Medulla oblongata (tissue), 1 donor: ENCODE measurements at regions not wholly inside any gene's neighbourhood (a gene's known extent, or its start where the extent isn't known, plus 50 kb on each side); places are given as distances from the start of the nearest gene placed in this dataset.

Experiments used
- DNase-seq: peaks from one replicate; pipeline ENCODE4 v3.0.0-alpha.2; 2015; ENCODE audit errors: extremely low spot score

DNA sequence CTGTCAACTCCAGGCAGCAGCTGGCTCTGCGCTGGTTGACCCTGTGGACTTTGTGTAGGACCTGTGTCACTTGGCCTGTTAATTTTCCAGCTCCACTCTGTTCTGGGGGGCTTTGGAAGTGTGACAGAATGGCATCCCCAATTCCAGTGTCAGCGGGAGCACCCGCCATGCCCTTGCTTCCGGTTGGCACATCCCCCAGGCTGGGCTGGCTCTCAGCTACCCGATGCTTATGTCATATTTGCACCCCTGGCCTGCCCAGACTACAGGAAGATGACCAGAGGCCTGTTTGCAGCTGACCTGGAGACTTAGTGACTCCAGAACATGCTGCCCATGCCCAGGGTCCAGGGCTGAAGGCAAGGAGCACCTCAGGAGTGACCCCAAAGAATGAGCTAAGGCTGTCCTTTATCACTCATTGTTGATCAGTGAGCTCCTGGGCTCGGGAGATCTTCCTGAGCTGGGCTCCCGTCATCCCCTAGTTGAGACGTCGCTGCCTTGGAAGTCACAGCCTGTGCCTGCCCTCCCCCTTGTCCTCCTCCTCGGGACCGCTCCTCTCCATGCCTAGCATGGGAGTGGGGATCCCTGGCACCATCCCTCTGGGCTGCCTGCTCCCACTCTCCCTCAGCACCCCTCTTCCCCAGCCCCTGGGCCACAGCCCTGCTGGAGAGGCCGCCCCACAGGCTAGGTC lies 163.4 kb upstream of the RTL1 start:
- no peak for DNase-seq

DNA sequence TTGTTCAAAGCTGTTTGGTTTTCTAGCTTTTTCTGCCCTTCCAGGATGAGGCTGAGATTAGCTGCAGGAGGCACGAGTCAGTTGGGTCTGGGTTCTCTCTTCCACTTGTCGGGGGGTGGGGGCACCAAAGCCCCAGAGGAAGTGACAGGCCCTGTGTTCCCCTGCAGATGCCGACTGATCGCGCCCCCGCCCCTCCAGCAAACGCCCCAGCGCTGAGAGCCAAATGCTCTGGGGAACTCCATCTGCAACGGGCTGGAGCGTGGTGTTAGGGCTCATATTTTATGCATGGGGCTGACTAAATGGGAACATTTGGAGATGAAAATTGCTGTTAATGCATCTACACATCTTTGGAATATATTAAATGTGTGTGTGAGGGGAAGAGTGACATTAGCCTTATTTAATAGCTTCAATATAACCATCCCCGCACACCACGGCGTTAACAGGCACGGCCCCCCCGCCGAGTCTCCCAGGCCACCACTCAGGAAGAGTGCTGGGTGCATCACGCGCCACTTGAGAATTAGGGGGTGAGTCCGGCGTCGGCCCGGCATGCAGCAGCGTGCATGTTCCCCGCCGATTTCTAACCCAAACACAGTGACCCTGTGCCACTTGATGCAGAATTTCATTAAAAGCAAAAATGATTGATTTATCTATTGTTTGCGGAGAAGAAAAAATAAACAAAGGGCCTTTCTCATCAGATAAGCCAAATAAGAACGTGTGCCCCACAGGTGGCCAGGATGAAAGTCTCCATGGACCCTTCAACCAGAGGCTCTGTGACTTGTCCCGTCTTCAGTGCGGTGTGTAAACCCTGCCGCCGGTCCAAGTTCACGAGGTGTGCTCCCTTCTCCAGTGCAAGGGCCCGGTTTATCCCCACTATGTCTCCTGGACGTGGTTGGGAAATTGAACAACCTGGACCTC lies 165.0 kb upstream of the RTL1 start:
- DNase-seq = no peak

DNA sequence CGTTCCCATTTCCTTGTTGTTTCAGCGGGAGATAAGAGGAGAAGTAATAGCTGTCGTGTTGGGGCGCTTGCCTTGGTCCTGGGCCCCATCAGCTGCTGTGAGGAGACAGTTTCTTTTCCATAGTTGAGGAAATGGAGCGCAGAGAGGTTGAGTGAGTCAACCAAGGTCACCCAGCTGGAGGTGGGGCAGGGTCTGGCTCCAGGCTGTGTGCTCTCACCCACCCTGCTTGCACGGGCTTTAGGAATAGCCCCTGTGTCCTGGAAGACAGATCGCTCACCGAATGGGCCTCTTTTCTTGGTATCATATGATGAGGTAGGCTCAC lies 165.7 kb upstream of the RTL1 start:
- no peak for DNase-seq

DNA sequence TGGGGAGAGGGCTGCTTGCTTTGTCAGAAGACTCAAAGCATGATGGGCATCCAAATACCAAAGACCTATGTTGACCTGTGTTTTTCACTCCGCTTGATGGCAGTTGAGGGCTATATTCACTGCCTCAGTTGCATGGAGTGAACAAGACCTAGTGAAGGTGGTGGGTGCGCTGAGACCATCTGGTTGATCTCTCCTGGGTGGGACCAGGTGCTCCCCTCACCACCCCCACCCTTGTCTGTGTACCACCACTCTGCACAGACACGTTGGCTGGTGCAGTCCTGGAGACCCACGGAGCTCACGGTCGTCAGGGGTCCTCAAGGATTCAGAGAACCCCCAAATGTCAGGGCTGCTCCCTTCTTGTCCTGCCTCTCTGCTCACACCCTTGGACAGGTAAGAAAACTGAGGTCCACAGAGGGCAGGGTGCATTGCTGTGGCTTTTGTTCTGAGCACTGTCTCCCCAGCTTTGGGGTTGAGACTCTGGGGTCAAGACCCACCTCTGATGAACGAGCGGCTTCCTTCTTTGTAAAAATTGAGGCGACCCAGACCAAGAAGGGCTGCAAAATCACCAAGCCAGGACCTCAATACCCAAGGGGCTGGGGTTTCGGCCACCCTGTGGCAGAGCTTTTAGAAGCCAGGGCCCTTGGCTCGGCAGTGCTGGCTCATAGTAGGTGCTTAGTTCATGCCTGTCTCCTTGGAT lies 166.3 kb upstream of the RTL1 start:
- no peak for DNase-seq

DNA sequence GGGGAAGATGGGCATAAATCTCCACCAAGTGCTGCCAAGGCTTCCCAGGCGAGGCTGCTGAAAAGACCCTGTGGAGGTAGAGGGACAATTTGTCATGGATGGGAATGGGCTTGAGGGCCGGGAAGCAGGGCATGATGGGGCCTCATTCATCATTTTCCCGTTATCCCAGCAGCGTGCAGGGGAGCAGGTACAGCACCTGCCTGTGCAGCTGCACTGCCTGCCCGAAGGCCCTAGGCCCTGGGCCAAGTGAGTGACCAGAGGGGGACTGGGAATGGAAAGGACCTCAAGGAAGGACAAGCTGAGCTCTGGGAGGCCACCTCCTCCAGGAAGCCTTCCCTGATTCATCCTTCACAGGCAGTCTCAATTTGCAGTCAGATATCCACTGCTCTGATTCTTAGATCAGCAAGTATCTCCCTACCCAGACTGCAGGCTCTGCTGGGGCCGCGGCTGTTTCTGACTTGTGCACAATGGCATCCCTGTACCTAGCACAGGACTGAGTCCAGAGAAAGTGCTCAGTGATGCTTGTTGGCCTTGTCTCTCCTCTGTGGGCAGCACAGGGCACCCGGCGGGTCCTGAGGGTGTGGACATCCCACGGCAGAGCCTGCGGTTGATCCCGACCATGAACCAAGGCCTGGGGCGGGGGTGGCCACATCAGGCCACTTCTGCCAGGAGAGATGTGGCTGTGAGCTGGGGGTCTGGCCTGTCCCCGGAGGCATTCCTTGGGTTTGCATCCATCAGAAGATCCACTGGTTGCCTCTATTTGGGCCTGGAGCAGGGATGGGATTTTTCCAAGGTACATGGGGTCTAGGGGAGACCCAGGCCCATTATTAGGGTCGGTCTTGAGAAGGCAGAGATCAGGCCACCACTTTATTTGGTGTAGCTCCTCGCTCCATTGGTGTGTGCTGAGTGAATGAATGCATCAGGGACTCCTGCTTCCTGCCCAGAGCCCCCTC lies 167.3 kb upstream of the RTL1 start:
- DNase-seq = no peak

DNA sequence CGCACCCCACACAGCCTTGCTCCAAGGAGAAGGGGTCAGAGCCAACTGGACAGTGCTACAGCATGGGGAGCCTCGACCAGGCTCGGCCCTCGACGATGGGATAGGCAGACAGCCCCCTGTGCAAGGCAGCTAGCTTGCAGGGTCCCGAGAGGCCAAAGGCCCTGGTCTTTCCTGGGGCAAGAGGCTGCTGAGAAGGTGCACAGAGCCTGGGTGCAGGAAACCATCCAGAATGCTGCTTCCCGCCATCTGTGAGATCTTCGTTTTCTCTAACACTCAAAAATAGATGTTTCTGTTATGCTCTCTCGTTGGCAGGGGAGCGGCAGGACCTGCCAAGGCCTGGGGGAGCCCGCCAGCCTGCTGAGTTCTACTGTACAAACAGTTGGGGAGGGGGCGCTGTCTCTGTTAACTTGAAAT lies 168.0 kb upstream of the RTL1 start:
- no peak for DNase-seq

DNA sequence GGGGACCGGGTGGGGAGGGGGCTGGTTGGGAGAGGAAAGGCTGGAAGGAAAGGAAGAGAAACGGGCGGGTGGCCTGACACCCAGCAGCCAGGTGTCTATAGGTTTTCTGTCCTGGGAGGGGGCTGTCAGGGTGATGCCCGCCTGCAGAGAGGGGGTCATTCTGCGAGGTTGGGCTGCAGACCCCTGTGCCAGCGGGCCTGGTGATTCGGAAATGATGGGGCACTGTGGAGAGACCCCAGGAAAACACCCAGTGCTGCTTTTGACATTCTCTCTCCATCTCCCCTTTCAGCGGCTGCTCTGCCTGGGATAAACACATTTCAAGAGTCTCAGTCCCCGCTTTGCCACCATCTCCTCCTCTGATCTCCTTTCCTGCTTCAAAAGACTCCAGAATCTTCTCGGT lies 168.5 kb upstream of the RTL1 start:
- no peak for DNase-seq

DNA sequence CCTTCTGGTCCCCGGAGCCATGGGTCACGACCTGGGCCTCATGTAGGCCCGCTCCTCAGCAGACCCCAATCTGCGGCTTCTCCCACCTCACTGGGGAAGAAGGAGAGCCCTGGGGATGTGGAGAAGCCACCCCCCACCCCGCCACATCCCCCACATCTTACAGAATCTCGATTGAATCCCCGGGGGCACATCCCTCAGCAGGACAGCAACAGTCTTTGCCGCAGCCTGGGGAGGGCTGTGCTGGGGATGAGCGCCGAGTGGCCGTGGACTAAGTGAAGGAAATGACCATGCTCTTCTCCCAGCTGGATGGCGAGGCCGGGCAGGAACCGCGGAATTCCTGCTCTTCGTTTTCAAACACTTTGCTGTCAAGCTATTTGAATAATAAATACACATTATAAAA lies 169.0 kb upstream of the RTL1 start:
- DNase-seq = no peak

DNA sequence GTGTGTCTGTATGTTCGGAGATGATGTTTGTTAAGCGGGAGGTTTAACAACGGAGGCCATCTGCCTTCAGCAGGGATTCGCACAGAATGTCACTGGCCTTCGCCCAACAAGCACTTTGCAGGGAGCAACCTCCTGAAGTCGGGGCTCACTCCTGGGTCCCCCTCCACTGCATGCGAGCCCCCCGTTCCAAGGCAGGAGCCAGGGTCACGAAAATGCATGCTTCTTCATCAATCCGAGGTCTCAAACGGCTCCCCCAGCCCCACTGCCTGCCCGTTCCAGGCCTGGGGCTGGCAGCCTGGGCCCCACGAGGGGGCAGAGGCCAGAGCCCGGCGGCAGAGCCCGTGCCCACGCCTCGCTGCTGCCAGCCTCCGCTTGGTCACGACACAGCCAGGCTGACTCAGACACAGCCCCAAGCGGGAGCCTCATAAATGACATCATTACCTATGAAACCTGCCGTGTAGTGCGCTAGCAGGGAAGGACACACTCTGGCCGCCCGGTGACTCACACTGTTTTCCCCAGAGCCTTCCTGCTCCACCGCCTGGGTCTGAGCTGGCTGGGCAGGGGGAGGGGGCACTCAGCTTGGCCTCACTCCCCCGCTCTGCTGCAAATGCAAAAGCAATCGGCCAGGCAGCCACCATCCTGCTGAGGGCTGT lies 169.5 kb upstream of the RTL1 start:
- no peak for DNase-seq

DNA sequence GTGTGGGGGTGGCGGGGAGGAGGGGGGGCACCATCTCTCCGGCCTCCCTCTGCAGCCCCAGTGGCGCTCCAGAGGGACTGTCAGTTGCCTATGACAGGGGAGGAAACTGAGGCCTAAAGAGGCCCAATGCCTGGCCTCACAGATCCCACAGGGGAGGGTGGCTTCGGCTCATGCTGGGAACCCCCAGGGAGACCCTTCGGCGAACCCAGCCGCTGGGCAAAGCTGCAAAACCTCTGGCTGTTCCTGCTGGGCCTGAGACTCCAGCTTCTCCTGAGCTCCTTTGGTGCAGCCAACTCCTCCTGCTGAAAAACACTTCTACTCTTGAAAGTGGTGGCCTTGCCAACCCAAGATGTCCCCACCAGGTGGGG lies 170.1 kb upstream of the RTL1 start:
- no peak for DNase-seq

DNA sequence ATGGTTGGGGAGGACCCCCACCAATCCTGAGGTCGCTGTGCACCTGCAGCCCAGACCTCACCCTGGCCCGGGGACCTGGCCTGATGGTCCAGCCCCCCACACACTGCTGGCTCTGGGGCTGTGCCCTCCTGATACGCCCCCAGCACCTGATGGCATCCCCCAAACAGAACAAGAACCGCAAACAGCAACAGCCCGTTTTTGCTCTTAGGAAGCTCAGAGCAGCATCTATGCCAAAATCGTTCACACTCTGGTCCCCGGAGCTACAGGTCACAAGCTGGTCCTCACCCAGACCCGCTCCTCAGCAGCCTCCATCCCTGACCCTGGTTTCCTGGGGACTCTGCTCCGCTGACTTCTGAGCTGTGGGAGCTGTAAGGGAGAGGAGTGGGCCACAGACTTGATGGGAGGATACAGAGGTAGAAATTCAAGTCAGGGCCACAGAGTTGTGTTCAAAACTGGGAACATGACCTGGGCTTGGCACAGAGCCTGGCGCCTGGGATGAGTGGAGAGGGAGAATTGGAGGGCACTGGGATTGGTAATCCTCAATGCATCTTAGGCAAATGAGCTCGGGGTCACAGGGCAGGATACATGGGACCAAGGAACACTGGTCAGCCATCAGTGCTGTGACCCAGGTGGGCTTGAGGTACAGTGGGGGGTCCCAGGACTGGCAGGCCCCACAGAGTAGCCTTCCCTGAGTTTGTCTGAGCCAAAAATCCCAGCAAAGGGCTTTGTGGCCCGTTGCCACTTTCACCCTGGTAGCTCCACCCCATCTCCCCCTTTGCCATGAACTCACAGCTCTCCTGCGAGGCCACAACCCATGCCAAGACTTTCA lies 170.9 kb upstream of the RTL1 start:
- no peak for DNase-seq

DNA sequence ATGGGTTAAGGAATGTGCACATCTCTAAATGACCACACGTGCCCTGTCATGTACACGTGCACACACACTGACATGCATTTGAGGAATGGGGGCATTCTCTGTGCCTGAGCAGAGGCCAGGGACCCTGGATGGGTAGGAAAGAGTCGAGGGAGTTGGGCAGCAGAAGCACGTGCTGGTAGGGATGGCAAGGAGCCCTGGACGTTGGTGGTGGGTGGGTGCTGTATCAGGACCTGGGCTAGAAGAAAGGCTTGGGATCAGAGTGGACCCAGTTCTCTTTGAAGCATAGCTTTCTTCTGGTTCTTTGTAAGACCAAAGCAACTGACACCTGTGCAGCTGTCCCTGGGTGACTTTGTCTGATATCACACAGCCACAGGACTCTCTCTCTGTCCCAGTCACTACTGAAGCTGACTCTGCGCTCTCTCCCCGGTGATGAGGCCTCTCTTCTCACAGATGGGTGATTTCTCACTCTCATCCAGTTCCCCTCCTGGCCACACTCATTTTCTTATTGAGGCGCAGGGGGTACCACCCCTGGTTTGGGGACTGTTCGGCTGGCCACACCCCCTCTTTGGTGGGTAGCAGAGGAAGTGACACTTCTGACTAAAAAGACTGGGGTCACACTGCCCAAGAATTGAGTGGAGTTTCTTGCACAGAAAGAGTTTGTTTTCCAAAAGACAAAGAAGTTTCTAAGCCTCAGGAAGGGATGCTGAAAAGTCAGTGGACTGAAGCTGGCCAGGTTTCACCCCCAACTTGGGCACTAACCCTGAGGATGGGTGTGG lies 171.7 kb upstream of the RTL1 start:
- no peak for DNase-seq

DNA sequence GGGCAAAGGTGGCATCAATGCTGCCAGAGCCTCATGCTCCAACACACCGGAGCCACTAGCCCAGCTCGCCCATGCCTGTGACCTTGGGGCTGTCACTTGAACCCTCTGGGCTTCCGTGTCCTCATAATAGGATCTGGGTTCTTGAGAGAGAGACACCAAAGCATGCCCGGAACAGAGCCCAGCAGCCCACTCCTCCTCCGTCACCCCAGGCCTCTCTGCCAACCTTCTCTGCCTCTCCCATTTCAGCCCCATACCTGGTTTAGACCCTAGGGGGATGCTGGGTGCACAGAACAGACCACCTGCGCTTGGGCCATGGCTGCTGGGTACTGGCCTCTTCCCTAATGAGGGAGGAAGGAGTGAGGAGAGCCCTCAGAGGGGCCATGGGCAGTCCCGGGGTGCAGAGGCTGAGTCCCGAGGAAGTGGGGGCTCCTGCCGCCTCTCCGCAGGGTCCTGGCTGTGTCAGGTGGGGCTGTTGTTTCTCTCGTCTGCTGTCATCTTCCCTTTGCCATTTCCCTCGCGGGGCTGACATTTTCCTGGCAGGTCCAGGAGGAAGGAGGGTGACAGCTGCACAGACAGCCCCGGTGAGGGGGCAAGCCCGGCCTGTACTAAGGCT lies 172.4 kb upstream of the RTL1 start:
- DNase-seq = no peak

DNA sequence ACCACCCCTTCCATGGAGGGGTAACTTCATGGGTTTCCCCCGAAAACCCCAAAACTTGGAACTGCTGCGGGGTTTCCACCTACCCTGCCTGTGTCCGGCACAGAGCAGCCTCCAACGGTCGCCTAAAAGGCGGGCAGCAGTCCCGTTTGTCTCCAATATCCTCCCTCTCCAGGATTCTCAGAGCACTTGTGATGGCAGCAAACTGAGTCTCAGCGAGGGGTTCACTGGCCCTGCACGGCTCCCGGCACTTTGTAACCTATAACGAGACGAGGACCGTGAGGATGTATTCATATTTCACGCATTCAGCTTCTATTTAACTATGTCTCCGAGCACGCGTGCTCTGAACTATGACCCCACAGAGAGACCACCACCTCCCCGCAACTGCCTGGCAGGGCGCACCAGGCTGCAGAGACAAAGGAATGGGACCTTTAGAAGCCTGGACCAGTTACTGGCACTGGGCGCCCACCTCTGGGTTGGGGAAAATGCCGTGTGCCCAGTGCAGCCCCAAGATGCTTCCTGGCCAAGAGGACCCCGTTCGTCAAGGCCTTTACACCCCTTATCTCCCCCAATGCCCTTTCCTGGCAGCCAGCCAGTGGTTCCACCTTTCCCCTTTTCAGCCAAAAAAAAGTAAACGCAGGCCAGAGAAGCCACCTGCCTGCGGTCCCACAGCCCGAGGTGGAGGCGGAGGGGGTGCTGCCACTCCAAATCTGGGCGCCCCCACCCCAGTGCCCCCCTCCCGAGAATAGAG lies 173.1 kb upstream of the RTL1 start:
- DNase-seq = no peak

DNA sequence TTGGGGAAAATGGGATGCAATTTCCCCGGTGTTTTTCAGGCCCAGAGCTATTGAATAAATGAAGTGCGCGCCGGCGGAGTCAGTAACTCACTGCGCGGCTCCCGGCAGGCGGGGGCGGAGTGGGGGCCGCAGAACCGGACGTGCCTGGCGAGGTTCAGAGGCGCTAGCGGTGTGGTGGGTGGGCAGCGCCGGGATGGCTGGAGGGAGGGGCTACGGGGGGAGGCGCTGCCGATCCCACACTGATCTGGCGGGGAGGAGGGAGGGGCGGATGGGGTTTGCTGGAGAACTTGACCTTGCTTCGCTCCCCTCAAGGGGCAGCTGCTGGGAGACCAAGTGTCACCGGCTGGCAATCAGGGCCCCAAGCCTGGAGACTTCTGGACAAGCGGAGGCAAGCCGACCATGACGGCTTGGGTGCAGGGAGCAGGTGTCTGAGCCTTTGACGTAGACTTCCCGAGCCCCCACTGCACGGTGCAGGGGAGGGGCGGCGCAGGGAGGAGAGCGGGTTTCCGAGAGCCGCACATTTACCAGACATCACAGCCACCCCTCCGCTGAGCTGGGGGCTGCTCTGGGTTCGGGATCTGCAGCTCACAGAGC lies 174.1 kb upstream of the RTL1 start:
- DNase-seq = no peak

DNA sequence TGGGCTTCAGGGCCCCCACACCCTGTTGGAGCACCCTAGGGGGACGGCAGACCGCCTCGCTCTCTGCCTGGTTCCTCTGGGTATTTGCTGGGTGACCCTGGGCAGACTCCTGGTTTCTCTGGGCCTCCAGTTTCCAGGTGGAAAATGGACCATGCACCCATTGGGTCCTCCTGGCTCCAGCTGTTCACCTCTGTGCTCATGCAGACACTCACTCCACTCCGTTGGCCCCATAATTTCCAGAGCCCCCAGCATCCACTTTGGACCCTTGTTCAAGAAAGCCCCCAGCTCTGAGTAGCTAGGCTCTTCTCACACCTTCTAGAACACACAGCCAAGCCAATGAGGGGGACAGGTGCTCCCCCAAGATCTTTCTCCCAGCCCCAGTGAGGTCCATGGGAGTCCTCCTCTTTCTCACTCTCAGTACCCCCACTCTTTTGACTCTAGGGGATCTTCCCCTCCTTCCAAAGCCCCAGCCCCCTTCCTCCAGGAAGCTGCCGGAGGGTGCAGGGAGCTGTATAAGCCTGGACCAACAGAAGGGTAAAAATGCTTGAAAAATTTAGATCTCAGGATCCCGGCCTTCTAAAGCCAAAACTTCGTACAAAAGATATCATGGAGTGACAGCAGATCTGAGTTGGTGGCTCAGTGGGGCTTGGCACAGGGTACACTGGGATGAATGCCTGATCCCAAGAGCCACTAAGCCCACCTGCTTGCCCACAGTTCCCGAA lies 174.8 kb upstream of the RTL1 start:
- no peak for DNase-seq

DNA sequence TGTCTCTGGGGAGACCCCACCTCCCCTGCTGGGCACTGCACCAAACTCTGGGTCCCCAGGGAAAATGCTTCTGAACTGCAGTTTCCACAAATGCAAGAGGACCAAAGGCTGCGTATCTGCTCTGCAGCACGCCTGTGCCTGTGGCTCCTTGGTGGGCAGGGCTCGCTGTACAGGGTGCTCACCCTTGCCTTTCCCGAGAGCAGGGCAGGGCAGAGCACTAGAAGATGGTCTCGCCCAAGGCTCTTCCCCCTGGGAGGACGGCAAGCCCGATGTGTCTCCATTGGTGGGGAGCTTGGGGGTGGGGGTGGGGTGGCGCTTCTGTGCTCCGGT lies 175.3 kb upstream of the RTL1 start:
- no peak for DNase-seq
